ENCODE measurements at regions not wholly inside any gene's neighbourhood (a gene's known extent, or its start where the extent isn't known, plus 50 kb on each side); places are given as distances from the start of the nearest gene placed in this dataset.

DNA sequence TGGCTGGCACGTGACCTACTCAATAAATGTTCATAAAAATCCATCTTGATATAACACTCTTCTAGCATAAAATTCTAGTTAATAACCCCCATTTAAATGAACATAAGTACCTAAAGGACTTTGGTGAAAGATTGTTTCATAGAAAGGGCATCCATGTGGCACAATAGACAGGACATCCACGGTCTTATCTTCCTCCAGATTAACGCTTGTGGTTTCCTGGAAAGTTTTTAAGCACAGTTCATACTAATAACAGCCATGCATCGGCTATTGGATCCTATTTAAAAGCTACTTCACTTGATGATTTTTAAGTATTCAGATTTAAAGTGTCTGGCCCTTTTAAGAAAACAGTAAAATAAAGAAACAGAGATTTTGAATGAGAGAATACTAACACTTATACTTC, 288.3 kb downstream of the AHR start:
- no peak for TF ChIP-seq POLR2A (IDR thresholded peaks at IDR 0.05)
- TF ChIP-seq, protein P1, sequence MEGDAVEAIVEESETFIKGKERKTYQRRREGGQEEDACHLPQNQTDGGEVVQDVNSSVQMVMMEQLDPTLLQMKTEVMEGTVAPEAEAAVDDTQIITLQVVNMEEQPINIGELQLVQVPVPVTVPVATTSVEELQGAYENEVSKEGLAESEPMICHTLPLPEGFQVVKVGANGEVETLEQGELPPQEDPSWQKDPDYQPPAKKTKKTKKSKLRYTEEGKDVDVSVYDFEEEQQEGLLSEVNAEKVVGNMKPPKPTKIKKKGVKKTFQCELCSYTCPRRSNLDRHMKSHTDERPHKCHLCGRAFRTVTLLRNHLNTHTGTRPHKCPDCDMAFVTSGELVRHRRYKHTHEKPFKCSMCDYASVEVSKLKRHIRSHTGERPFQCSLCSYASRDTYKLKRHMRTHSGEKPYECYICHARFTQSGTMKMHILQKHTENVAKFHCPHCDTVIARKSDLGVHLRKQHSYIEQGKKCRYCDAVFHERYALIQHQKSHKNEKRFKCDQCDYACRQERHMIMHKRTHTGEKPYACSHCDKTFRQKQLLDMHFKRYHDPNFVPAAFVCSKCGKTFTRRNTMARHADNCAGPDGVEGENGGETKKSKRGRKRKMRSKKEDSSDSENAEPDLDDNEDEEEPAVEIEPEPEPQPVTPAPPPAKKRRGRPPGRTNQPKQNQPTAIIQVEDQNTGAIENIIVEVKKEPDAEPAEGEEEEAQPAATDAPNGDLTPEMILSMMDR (IDR thresholded peaks at IDR 0.05), result no peak
